Gastrocnemius medialis (tissue), 4 donors: ENCODE measurements at regions not wholly inside any gene's neighbourhood (a gene's known extent, or its start where the extent isn't known, plus 50 kb on each side); places are given as distances from the start of the nearest gene placed in this dataset.

Experiments
- CTCF ChIP-seq, 5 experiments: fragments of 450-650 bp in 3 of 5; fragments of 200-600 bp in 2 of 5; sonication (generic) in 2 of 5; IDR thresholded peaks in 4 of 5; conservative IDR thresholded peaks in 1 of 5; 1 replicate in 4 of 5; 2 replicates in 1 of 5; pipeline ENCODE4 v1.5.1; 2016 to 2019; ENCODE audit warnings: antibody characterized with exemption in 5 of 5, mild to moderate bottlenecking in 3 of 5, moderate library complexity in 3 of 5
- POLR2A ChIP-seq, 2 donors: fragments of 450-650 bp; IDR thresholded peaks; one replicate each; pipeline ENCODE4 v1.6.1; 2017; ENCODE audit warnings: antibody characterized with exemption in 2 of 2, mild to moderate bottlenecking in 2 of 2, moderate library complexity in 2 of 2

GRCh38 chr3:153063337-153063736, 98.7 kb upstream of the RAP2B start:
- TF ChIP-seq CTCF (IDR thresholded peaks at IDR 0.05 in 4 of 5, conservative IDR thresholded peaks at IDR 0.05 in 1 of 5) = no peak
- TF ChIP-seq POLR2A (IDR thresholded peaks at IDR 0.05) = no peak
